ENCODE measurements at regions not wholly inside any gene's neighbourhood (a gene's known extent, or its start where the extent isn't known, plus 50 kb on each side); places are given as distances from the start of the nearest gene placed in this dataset.

DNA sequence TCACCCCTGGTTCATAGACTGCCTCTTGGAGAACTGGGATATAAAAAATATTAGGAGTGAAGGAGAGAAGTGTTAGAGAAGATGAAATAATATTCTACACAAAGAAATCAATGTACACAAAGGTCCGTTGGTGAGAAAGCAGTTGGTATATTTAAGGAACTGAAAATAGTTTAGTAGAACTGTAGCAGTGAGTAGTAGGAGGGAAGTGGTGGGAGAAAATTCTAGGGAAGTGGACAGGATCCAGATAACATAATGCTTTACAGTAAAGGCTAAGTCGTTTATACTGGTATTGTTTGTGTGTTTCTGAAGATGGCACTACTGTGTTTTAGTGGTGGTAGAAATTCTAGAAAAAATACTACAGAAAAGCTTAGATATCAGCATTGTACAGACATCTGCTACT is 120.8 kb upstream of the CHORDC1 start:
- no peak overlapping the region for H3K4me3 Mint-ChIP-seq (ENCODE audit: unreplicated experiment)
- TF ChIP-seq, protein P1, sequence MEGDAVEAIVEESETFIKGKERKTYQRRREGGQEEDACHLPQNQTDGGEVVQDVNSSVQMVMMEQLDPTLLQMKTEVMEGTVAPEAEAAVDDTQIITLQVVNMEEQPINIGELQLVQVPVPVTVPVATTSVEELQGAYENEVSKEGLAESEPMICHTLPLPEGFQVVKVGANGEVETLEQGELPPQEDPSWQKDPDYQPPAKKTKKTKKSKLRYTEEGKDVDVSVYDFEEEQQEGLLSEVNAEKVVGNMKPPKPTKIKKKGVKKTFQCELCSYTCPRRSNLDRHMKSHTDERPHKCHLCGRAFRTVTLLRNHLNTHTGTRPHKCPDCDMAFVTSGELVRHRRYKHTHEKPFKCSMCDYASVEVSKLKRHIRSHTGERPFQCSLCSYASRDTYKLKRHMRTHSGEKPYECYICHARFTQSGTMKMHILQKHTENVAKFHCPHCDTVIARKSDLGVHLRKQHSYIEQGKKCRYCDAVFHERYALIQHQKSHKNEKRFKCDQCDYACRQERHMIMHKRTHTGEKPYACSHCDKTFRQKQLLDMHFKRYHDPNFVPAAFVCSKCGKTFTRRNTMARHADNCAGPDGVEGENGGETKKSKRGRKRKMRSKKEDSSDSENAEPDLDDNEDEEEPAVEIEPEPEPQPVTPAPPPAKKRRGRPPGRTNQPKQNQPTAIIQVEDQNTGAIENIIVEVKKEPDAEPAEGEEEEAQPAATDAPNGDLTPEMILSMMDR (IDR thresholded peaks at IDR 0.05) = no peak
- DNase-seq (ENCODE audit: low spot score) = no peak
- no peaks in the 10 kb centered on the region for H3K9me3 Mint-ChIP-seq (ENCODE audit: low read depth)
- no peak overlapping the region for H3K27ac Mint-ChIP-seq (ENCODE audit: unreplicated experiment)
- no peaks in the 10 kb centered on the region for H3K36me3 Mint-ChIP-seq (ENCODE audit: low read depth)
- H3K4me1 Mint-ChIP-seq (ENCODE audit: low read depth) = no peaks in the 10 kb centered on the region
- H3K27me3 Mint-ChIP-seq (ENCODE audit: low read depth) = peaks cover 10% of the 10 kb centered on the region

DNA sequence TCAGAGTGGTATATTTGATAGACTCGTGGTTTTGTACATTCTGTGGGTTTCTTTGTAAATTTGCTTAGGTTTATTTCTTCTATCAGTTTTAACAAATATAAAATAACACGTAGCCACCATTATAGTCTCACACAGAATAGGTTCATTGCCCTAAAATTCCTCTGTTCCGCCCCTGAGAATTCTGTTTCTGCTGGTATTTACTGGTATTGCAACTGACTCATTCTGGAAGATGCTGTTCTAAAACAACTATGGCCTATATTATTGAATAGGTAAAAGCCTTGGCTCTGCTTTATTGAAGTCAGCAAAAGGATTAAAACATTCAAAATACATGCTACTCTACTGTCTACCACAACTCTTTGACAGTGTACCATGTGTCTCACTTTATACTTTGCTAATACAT is 119.1 kb upstream of the CHORDC1 start:
- peaks cover 7% of the 10 kb centered on the region for H3K27me3 Mint-ChIP-seq (ENCODE audit: low read depth)
- H3K4me1 Mint-ChIP-seq (ENCODE audit: low read depth) = no peaks in the 10 kb centered on the region
- H3K9me3 Mint-ChIP-seq (ENCODE audit: low read depth) = no peaks in the 10 kb centered on the region
- no peak for DNase-seq (ENCODE audit: low spot score)
- H3K36me3 Mint-ChIP-seq (ENCODE audit: low read depth) = no peaks in the 10 kb centered on the region
- TF ChIP-seq, protein P1 (IDR thresholded peaks at IDR 0.05) = no peak
- H3K27ac Mint-ChIP-seq (ENCODE audit: unreplicated experiment) = no peak overlapping the region
- no peak overlapping the region for H3K4me3 Mint-ChIP-seq (ENCODE audit: unreplicated experiment)

DNA sequence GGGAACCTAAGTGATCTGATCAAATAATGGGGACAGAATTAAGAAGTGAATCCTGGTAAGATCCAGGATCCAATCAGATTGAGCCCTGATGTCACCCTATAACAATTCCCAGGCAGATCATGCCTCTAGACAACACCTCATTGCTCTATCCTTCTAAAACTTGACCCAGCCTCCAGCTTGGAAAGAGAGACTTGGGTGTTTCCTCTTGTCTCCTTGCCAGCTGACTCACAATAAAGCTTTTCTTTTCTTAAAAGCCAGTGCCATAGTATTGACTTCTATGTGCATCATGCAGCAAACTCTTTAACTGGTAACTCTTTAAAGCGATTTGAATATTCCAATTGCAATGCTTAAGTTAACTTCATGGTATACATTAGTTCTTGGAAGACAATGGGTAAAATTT is 109.6 kb upstream of the CHORDC1 start:
- TF ChIP-seq, protein P1 (IDR thresholded peaks at IDR 0.05) = no peak
- no peak overlapping the region for H3K27ac Mint-ChIP-seq (ENCODE audit: unreplicated experiment)

DNA sequence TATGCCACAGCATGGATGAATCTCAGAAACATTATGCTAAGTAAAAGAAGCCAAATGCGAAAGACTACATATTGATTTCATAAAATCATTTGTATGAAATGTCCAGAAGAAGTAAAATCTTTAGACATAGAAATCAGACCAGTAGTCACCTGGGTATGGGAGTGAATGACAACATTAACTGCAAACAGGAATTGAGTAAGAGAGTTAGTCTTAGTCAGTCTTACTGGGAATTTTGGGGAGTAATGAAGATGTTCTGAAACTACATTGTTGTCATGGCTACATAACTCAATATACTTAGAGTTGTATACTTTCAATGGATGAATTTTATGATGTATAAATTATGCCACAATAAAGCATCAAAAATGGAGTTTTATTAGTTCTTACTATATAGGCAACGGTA is 107.8 kb upstream of the CHORDC1 start:
- no peaks in the 10 kb centered on the region for H3K9me3 Mint-ChIP-seq (ENCODE audit: low read depth)
- H3K27me3 Mint-ChIP-seq (ENCODE audit: low read depth) = no peaks in the 10 kb centered on the region
- no peak overlapping the region for H3K27ac Mint-ChIP-seq (ENCODE audit: unreplicated experiment)
- no peak for DNase-seq (ENCODE audit: low spot score)
- H3K36me3 Mint-ChIP-seq (ENCODE audit: low read depth) = no peaks in the 10 kb centered on the region
- H3K4me3 Mint-ChIP-seq (ENCODE audit: unreplicated experiment) = no peak overlapping the region
- TF ChIP-seq, protein P1 (IDR thresholded peaks at IDR 0.05) = no peak
- no peaks in the 10 kb centered on the region for H3K4me1 Mint-ChIP-seq (ENCODE audit: low read depth)

More for the DNA sequence above, 109.6 kb upstream of the CHORDC1 start:
- DNase-seq (ENCODE audit: low spot score) = no peak
- Mint-ChIP-seq H3K36me3 (ENCODE audit: low read depth) (no peaks in the 10 kb centered on the region), H3K4me3 (ENCODE audit: unreplicated experiment) (no peak overlapping the region), H3K27me3 (ENCODE audit: low read depth) (peaks cover 4% of the 10 kb centered on the region), H3K4me1 (ENCODE audit: low read depth) (no peaks in the 10 kb centered on the region), H3K9me3 (ENCODE audit: low read depth) (no peaks in the 10 kb centered on the region)

DNA sequence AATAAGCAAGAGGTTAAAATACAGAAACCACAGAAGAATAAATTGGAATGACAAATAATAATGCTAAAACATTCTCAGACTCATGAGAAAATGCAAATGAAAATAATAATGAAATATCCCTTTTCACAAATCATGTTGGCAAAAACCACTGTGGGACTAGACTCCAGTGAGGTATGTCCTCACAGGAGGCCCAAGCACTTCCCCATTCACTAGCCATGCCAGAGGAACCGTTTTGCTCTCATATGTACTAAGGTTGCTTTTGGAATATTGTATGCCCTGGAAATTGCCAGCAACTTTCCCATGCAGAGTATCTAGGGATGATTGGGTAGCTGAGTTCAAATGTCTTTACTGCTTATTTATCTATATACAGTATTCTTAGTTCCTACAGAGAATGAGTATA is 106.2 kb upstream of the CHORDC1 start:
- no peaks in the 10 kb centered on the region for H3K4me1 Mint-ChIP-seq (ENCODE audit: low read depth)
- H3K27ac Mint-ChIP-seq (ENCODE audit: unreplicated experiment) = no peak overlapping the region
- peaks cover 4% of the 10 kb centered on the region for H3K9me3 Mint-ChIP-seq (ENCODE audit: low read depth)
- TF ChIP-seq, protein P1 (IDR thresholded peaks at IDR 0.05) = no peak
- DNase-seq (ENCODE audit: low spot score) = no peak
- no peaks in the 10 kb centered on the region for H3K27me3 Mint-ChIP-seq (ENCODE audit: low read depth)
- H3K4me3 Mint-ChIP-seq (ENCODE audit: unreplicated experiment) = no peak overlapping the region
- no peaks in the 10 kb centered on the region for H3K36me3 Mint-ChIP-seq (ENCODE audit: low read depth)

All from chondrocyte (in vitro differentiated cells).